ENCODE measurements at regions not wholly inside any gene's neighbourhood (a gene's known extent, or its start where the extent isn't known, plus 50 kb on each side); places are given as distances from the start of the nearest gene placed in this dataset.

DNA sequence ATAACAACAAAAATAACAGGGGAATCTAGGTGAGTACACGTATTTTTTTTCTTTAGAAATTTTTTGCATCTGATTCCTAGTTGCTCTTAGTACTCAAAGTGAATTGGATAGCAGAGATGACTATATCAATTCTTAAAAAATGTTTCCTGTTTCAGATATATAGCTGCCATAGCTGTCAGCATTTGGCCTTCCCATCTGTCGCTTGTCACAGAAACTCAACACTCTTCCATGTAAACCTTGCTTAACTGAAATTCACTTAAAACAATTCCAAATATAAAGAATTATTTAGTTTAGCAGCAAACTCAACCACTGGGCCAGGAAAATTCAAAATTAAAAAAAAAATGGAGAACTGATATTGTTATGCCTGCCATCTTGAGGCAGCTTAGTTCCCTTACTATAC, 807.5 kb downstream of the IGSF11 start:
- Histone ChIP-seq H2AFZ (ENCODE audit: insufficient read depth, low read length, poor library complexity) (no peak overlapping the region), H3K9me3 (ENCODE audit: insufficient read depth, low read depth, low read length) (peaks cover 2% of the 10 kb centered on the region), H3K9ac (ENCODE audit: low read length) (no peak overlapping the region), H2AK5ac (ENCODE audit: low read length) (no peak overlapping the region), H2BK12ac (ENCODE audit: low read length) (no peak overlapping the region), H3K4ac (ENCODE audit: low read depth, low read length) (no peak overlapping the region), H3K4me2 (ENCODE audit: low read length) (no peak overlapping the region), H2BK5ac (ENCODE audit: low read depth, low read length, poor library complexity) (no peak overlapping the region), H4K91ac (ENCODE audit: low read depth, low read length) (no peak overlapping the region), H2BK120ac (ENCODE audit: insufficient read depth, low read length, poor library complexity) (no peak overlapping the region), H3K4me1 (ENCODE audit: control insufficient read depth in 1 of 2, insufficient read depth in 2 of 2, low read length in 2 of 2) (no peaks in the 10 kb centered on the region), H4K12ac (ENCODE audit: low read depth, low read length) (no peak overlapping the region), H3K27me3 (ENCODE audit: insufficient read depth, low read length) (no peaks in the 10 kb centered on the region), H3K27ac (ENCODE audit: low read depth, low read length) (no peak overlapping the region), H3K79me2 (ENCODE audit: control insufficient read depth, insufficient read depth, low read length, poor library complexity) (no peaks in the 10 kb centered on the region), H3K79me1 (ENCODE audit: low read length) (no peaks in the 10 kb centered on the region), H3K23ac (ENCODE audit: low read length) (no peak overlapping the region), H4K8ac (ENCODE audit: low read depth, low read length) (no peak overlapping the region), H3K36me3 (ENCODE audit: control insufficient read depth in 1 of 2, insufficient read depth in 2 of 2, low read length in 2 of 2) (no peaks in the 10 kb centered on the region), H3K14ac (ENCODE audit: low read length) (no peak overlapping the region), H3K4me3 (ENCODE audit: low read depth, low read length) (no peak overlapping the region), H3K18ac (ENCODE audit: low read length) (no peak overlapping the region)
- no peak for DNase-seq
- WGBS (ENCODE audit: extremely low coverage, insufficient coverage, insufficient read length), result no CpG with 5 or more reads among the region's 2 CpGs

DNA sequence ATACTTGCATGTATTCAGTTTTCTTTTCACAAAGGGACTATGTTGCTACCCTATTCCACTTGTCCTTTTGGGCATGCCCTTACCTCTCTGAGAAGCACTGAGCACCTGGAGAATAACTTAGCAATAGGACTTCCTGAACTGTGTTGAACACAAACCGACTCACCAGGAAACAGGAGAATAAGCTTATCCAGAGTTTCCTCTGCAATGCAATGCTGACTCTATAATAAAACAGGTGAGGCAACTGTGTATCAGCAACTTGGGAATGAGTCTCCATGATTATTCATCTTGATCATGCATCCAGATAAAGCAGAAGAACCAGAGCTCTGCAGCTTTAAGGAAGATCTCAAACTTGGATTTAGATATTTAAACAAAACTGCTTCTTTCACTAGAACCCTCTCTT, 806.5 kb downstream of the IGSF11 start:
- no peaks in the 10 kb centered on the region for H3K79me2 ChIP-seq (ENCODE audit: control insufficient read depth, insufficient read depth, low read length, poor library complexity)
- H3K27ac ChIP-seq (ENCODE audit: low read depth, low read length), result no peak overlapping the region
- no peak overlapping the region for H2AFZ ChIP-seq (ENCODE audit: insufficient read depth, low read length, poor library complexity)
- no peak overlapping the region for H3K4me3 ChIP-seq (ENCODE audit: low read depth, low read length)
- no CpG with 5 or more reads among the region's 1 CpG for WGBS (ENCODE audit: extremely low coverage, insufficient coverage, insufficient read length)
- no peak overlapping the region for H2BK5ac ChIP-seq (ENCODE audit: low read depth, low read length, poor library complexity)
- H3K9ac ChIP-seq (ENCODE audit: low read length), result no peak overlapping the region
- H3K9me3 ChIP-seq (ENCODE audit: insufficient read depth, low read depth, low read length), result peaks cover 2% of the 10 kb centered on the region
- no peak overlapping the region for H3K14ac ChIP-seq (ENCODE audit: low read length)
- H3K18ac ChIP-seq (ENCODE audit: low read length), result no peak overlapping the region
- no peak overlapping the region for H4K8ac ChIP-seq (ENCODE audit: low read depth, low read length)
- H2BK120ac ChIP-seq (ENCODE audit: insufficient read depth, low read length, poor library complexity), result no peak overlapping the region
- H3K79me1 ChIP-seq (ENCODE audit: low read length), result no peaks in the 10 kb centered on the region
- H2AK5ac ChIP-seq (ENCODE audit: low read length), result no peak overlapping the region
- H3K4me1 ChIP-seq (ENCODE audit: control insufficient read depth in 1 of 2, insufficient read depth in 2 of 2, low read length in 2 of 2), result no peaks in the 10 kb centered on the region
- H4K91ac ChIP-seq (ENCODE audit: low read depth, low read length), result no peak overlapping the region
- H3K4me2 ChIP-seq (ENCODE audit: low read length), result no peak overlapping the region
- H3K36me3 ChIP-seq (ENCODE audit: control insufficient read depth in 1 of 2, insufficient read depth in 2 of 2, low read length in 2 of 2), result no peaks in the 10 kb centered on the region
- no peak for DNase-seq
- no peak overlapping the region for H4K12ac ChIP-seq (ENCODE audit: low read depth, low read length)
- H2BK12ac ChIP-seq (ENCODE audit: low read length), result no peak overlapping the region
- H3K27me3 ChIP-seq (ENCODE audit: insufficient read depth, low read length), result no peaks in the 10 kb centered on the region
- no peak overlapping the region for H3K4ac ChIP-seq (ENCODE audit: low read depth, low read length)
- no peak overlapping the region for H3K23ac ChIP-seq (ENCODE audit: low read length)

DNA sequence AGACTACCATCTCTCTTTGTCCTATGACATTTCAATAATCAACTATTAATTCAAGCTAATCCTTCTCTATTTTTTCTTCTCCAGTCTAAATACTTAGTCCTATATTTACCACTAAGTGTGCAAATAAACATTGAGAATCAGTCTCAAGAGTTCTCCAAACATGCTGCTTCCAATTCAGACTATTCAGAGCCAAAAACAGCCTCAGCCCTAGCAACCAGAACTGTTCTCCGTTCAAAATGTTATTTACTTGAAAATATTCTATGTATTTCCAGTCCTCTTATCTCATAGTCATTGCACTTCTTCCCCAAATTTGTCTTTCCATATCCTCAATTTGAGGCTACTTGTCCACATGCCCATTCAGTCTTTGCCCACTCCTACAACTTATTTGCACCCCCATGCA, 805.5 kb downstream of the IGSF11 start:
- H4K91ac ChIP-seq (ENCODE audit: low read depth, low read length), result no peak overlapping the region
- H2BK5ac ChIP-seq (ENCODE audit: low read depth, low read length, poor library complexity), result no peak overlapping the region
- no peak overlapping the region for H3K23ac ChIP-seq (ENCODE audit: low read length)
- H3K4ac ChIP-seq (ENCODE audit: low read depth, low read length), result no peak overlapping the region
- peaks cover 2% of the 10 kb centered on the region for H3K9me3 ChIP-seq (ENCODE audit: insufficient read depth, low read depth, low read length)
- H3K79me1 ChIP-seq (ENCODE audit: low read length), result no peaks in the 10 kb centered on the region
- H2AK5ac ChIP-seq (ENCODE audit: low read length), result no peak overlapping the region
- H3K14ac ChIP-seq (ENCODE audit: low read length), result no peak overlapping the region
- no peaks in the 10 kb centered on the region for H3K27me3 ChIP-seq (ENCODE audit: insufficient read depth, low read length)
- H3K9ac ChIP-seq (ENCODE audit: low read length), result no peak overlapping the region
- H3K27ac ChIP-seq (ENCODE audit: low read depth, low read length), result no peak overlapping the region
- H4K12ac ChIP-seq (ENCODE audit: low read depth, low read length), result no peak overlapping the region
- no peak for DNase-seq
- no peak overlapping the region for H3K4me2 ChIP-seq (ENCODE audit: low read length)
- no peak overlapping the region for H3K18ac ChIP-seq (ENCODE audit: low read length)
- no CpG with 5 or more reads among the region's 1 CpG for WGBS (ENCODE audit: extremely low coverage, insufficient coverage, insufficient read length)
- H2BK12ac ChIP-seq (ENCODE audit: low read length), result no peak overlapping the region
- no peak overlapping the region for H2AFZ ChIP-seq (ENCODE audit: insufficient read depth, low read length, poor library complexity)
- no peak overlapping the region for H4K8ac ChIP-seq (ENCODE audit: low read depth, low read length)
- H3K4me3 ChIP-seq (ENCODE audit: low read depth, low read length), result no peak overlapping the region
- no peak overlapping the region for H2BK120ac ChIP-seq (ENCODE audit: insufficient read depth, low read length, poor library complexity)
- no peaks in the 10 kb centered on the region for H3K79me2 ChIP-seq (ENCODE audit: control insufficient read depth, insufficient read depth, low read length, poor library complexity)
- no peaks in the 10 kb centered on the region for H3K36me3 ChIP-seq (ENCODE audit: control insufficient read depth in 1 of 2, insufficient read depth in 2 of 2, low read length in 2 of 2)
- no peaks in the 10 kb centered on the region for H3K4me1 ChIP-seq (ENCODE audit: control insufficient read depth in 1 of 2, insufficient read depth in 2 of 2, low read length in 2 of 2)

DNA sequence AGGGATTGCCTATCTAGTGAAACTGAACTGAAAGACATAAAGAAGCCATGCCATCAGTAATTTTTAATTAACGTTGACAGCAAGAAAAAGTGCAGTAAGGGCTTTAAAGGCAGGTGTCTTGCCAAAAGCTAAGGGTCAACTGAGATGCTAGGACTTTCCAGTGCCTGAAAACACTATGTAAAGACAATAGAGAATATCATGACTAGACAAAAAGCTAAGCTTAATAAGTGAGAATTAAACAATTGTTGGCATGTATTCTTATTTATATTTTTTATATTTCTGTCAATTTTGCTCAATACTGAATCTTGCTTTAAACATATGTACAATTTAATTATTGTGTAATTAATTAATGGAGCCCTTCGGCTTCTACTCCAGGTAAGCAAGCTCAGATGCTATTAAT, 803.1 kb downstream of the IGSF11 start:
- WGBS (ENCODE audit: extremely low coverage, insufficient coverage, insufficient read length), result no CpG with 5 or more reads among the region's 2 CpGs
- no peaks in the 10 kb centered on the region for H3K79me2 ChIP-seq (ENCODE audit: control insufficient read depth, insufficient read depth, low read length, poor library complexity)

More for the DNA sequence above, 803.1 kb downstream of the IGSF11 start:
- Histone ChIP-seq H3K4ac (ENCODE audit: low read depth, low read length) (no peak overlapping the region), H4K91ac (ENCODE audit: low read depth, low read length) (no peak overlapping the region), H3K23ac (ENCODE audit: low read length) (no peak overlapping the region), H3K4me2 (ENCODE audit: low read length) (no peak overlapping the region), H3K27me3 (ENCODE audit: insufficient read depth, low read length) (no peaks in the 10 kb centered on the region), H3K14ac (ENCODE audit: low read length) (no peak overlapping the region), H3K36me3 (ENCODE audit: control insufficient read depth in 1 of 2, insufficient read depth in 2 of 2, low read length in 2 of 2) (no peaks in the 10 kb centered on the region), H4K12ac (ENCODE audit: low read depth, low read length) (no peak overlapping the region), H2BK12ac (ENCODE audit: low read length) (no peak overlapping the region), H2BK120ac (ENCODE audit: insufficient read depth, low read length, poor library complexity) (no peak overlapping the region), H3K27ac (ENCODE audit: low read depth, low read length) (no peak overlapping the region), H3K9ac (ENCODE audit: low read length) (no peak overlapping the region), H2BK5ac (ENCODE audit: low read depth, low read length, poor library complexity) (no peak overlapping the region), H3K4me3 (ENCODE audit: low read depth, low read length) (no peak overlapping the region), H3K18ac (ENCODE audit: low read length) (no peak overlapping the region), H3K4me1 (ENCODE audit: control insufficient read depth in 1 of 2, insufficient read depth in 2 of 2, low read length in 2 of 2) (no peaks in the 10 kb centered on the region), H3K79me1 (ENCODE audit: low read length) (no peaks in the 10 kb centered on the region), H2AK5ac (ENCODE audit: low read length) (no peak overlapping the region), H2AFZ (ENCODE audit: insufficient read depth, low read length, poor library complexity) (no peak overlapping the region), H4K8ac (ENCODE audit: low read depth, low read length) (no peak overlapping the region), H3K9me3 (ENCODE audit: insufficient read depth, low read depth, low read length) (peaks cover 2% of the 10 kb centered on the region)
- DNase-seq, result no peak

All from trophoblast cell (in vitro differentiated cells and primary cell).